ENCODE measurements at regions not wholly inside any gene's neighbourhood (a gene's known extent, or its start where the extent isn't known, plus 50 kb on each side); places are given as distances from the start of the nearest gene placed in this dataset.
"Not testable (repeated sequence)": the region's sequence is repeated elsewhere in the genome, so short reads cannot be mapped to it uniquely, and the experiment has no call there.

GRCh38 chr19:23481043-23481442 is 85.8 kb upstream of the ZNF91 start:
- ChIA-PET CTCF (interaction anchor here (0.7 kb wide), 1 partner anchor 212 kb away, joined by 3 read pairs; no protein-coding TSS in a partner anchor), POLR2A (ENCODE audit: low non-redundant PET) (interaction anchor here (0.6 kb wide), 1 partner anchor 202 kb away, joined by 3 read pairs; no protein-coding TSS in a partner anchor)
- H3K27ac ChIP-seq, result no peak overlapping the region
- no peak for TF ChIP-seq CTCF (conservative IDR thresholded peaks at IDR 0.05; ENCODE audit: low read depth)
- DNase-seq (ENCODE audit: low spot score), result peak; percentile 13

GRCh38 chr19:23475477-23475876 is 80.2 kb upstream of the ZNF91 start:
- DNase-seq (ENCODE audit: low spot score), result no peak
- H3K27ac ChIP-seq, result no peak overlapping the region
- no peak for TF ChIP-seq CTCF (conservative IDR thresholded peaks at IDR 0.05; ENCODE audit: low read depth)
- POLR2A ChIA-PET (ENCODE audit: low non-redundant PET), result no interaction called here
- CTCF ChIA-PET, result interaction anchor here (0.6 kb wide), 1 partner anchor 19 kb away, joined by 3 read pairs; no protein-coding TSS in a partner anchor

- DNase-seq (ENCODE audit: low spot score), result no peak
- CTCF ChIA-PET, result interaction anchor here (0.6 kb wide), 1 partner anchor 18 kb away, joined by 3 read pairs; no protein-coding TSS in a partner anchor
- no peak overlapping the region for H3K27ac ChIP-seq
- POLR2A ChIA-PET (ENCODE audit: low non-redundant PET), result no interaction called here
- TF ChIP-seq CTCF (conservative IDR thresholded peaks at IDR 0.05; ENCODE audit: low read depth), result no peak
Measured at GRCh38 chr19:23474761-23475160, 79.5 kb upstream of the ZNF91 start.

GRCh38 chr19:23474172-23474571 is 78.9 kb upstream of the ZNF91 start:
- DNase-seq (ENCODE audit: low spot score), result no peak
- ChIA-PET POLR2A (ENCODE audit: low non-redundant PET) (no interaction called here), CTCF (no interaction called here)
- no peak overlapping the region for H3K27ac ChIP-seq
- TF ChIP-seq CTCF (conservative IDR thresholded peaks at IDR 0.05; ENCODE audit: low read depth), result no peak

- ChIA-PET CTCF (no interaction called here), POLR2A (ENCODE audit: low non-redundant PET) (no interaction called here)
- DNase-seq (ENCODE audit: low spot score), result no peak
- TF ChIP-seq CTCF (conservative IDR thresholded peaks at IDR 0.05; ENCODE audit: low read depth), result no peak
- no peak overlapping the region for H3K27ac ChIP-seq
Measured at GRCh38 chr19:23470873-23471545, 75.7 kb upstream of the ZNF91 start.

GRCh38 chr19:23464349-23464748 is 69.1 kb upstream of the ZNF91 start:
- POLR2A ChIA-PET (ENCODE audit: low non-redundant PET), result not testable (repeated sequence)

GRCh38 chr19:23461120-23461519 is 65.8 kb upstream of the ZNF91 start:
- ChIA-PET POLR2A (ENCODE audit: low non-redundant PET) (no interaction called here), CTCF (no interaction called here)
- no peak for TF ChIP-seq CTCF (conservative IDR thresholded peaks at IDR 0.05; ENCODE audit: low read depth)
- no peak overlapping the region for H3K27ac ChIP-seq
- no peak for DNase-seq (ENCODE audit: low spot score)

More at GRCh38 chr19:23464349-23464748, 69.1 kb upstream of the ZNF91 start:
- DNase-seq (ENCODE audit: low spot score); H3K27ac ChIP-seq; CTCF ChIA-PET: not testable (repeated sequence)
